C4-2B (cell line): ENCODE measurements at regions not wholly inside any gene's neighbourhood (a gene's known extent, or its start where the extent isn't known, plus 50 kb on each side); places are given as distances from the start of the nearest gene placed in this dataset.
"Not testable (repeated sequence)": the region's sequence is repeated elsewhere in the genome, so short reads cannot be mapped to it uniquely, and the experiment has no call there.

Source experiments
- H3K27ac ChIP-seq: fragments of 450-650 bp; 2 replicates; pipeline ENCODE4 v1.5.1; 2017
- CTCF ChIP-seq: fragments of 450-650 bp; conservative IDR thresholded peaks from 2 replicates; pipeline ENCODE4 v1.5.1; 2017; ENCODE audit warnings: mild to moderate bottlenecking
- ZFX ChIP-seq: fragments of 450-650 bp; IDR thresholded peaks from 2 replicates; pipeline ENCODE4 v1.6.1; 2017

- TF ChIP-seq ZFX: no peak
- no peak; the same call in 1 of the 2 replicates for TF ChIP-seq CTCF
- no peak overlapping the region for H3K27ac ChIP-seq
Measured at GRCh38 chr13:50745542-50746115, 97.9 kb downstream of the DLEU7 start.

- TF ChIP-seq ZFX (no peak), CTCF (no peak)
- H3K27ac ChIP-seq: no peak overlapping the region
Measured at GRCh38 chr13:50747737-50748350, 95.6 kb downstream of the DLEU7 start.

GRCh38 chr13:50753221-50753620, 90.3 kb downstream of the DLEU7 start:
- H3K27ac ChIP-seq: not testable (repeated sequence)

- H3K27ac ChIP-seq: peak overlapping the region; percentile 0; the same call in 1 of the 2 replicates
Measured at GRCh38 chr13:50755862-50756685, 87.4 kb downstream of the DLEU7 start.

- no peak overlapping the region for H3K27ac ChIP-seq
- TF ChIP-seq CTCF: no peak
- TF ChIP-seq ZFX: no peak
Measured at GRCh38 chr13:50757008-50757407, 86.5 kb downstream of the DLEU7 start.

GRCh38 chr13:50758796-50759195, 84.7 kb downstream of the DLEU7 start:
- no peak overlapping the region for H3K27ac ChIP-seq
- TF ChIP-seq CTCF (no peak), ZFX (no peak)

- TF ChIP-seq ZFX (no peak), CTCF (no peak)
Measured at GRCh38 chr13:50760751-50761150, 82.7 kb downstream of the DLEU7 start.

GRCh38 chr13:50761406-50761805, 82.1 kb downstream of the DLEU7 start:
- TF ChIP-seq CTCF (no peak), ZFX (no peak)
- no peak overlapping the region for H3K27ac ChIP-seq

More at GRCh38 chr13:50760751-50761150, 82.7 kb downstream of the DLEU7 start:
- H3K27ac ChIP-seq: no peak overlapping the region
